GM12864 (cell line): ENCODE measurements at regions not wholly inside any gene's neighbourhood (a gene's known extent, or its start where the extent isn't known, plus 50 kb on each side); places are given as distances from the start of the nearest gene placed in this dataset.

Experiments used
- DNase-seq: peaks from one replicate; pipeline ENCODE4 v3.0.0-alpha.2; 2011; ENCODE audit warnings: low read depth
- H3K4me3 ChIP-seq: 2 replicates; pipeline ENCODE4 v1.5.1; 2011; ENCODE audit warnings: mild to moderate bottlenecking, low read depth, low read length, control low read depth
- CTCF ChIP-seq: IDR thresholded peaks from 2 replicates; pipeline ENCODE4 v1.5.1; 2011; ENCODE audit warnings: low read depth, mild to moderate bottlenecking, moderate library complexity, low read length, control low read depth, inconsistent platforms; ENCODE audit errors: missing control alignments

- TF ChIP-seq CTCF = no peak
- H3K4me3 ChIP-seq = no peak overlapping the region
- no peak for DNase-seq
These were observed 182.6 kb downstream of the FSIP2 start for GRCh38 chr2:185921048-185921756.

GRCh38 chr2:185934232-185934631 is 195.6 kb downstream of the FSIP2 start:
- H3K4me3 ChIP-seq = no peak overlapping the region
- TF ChIP-seq CTCF = no peak
- DNase-seq = no peak

- DNase-seq = no peak
- TF ChIP-seq CTCF = no peak
- no peak overlapping the region for H3K4me3 ChIP-seq
These were observed 201.3 kb downstream of the FSIP2 start for GRCh38 chr2:185939858-185940257.

DNA sequence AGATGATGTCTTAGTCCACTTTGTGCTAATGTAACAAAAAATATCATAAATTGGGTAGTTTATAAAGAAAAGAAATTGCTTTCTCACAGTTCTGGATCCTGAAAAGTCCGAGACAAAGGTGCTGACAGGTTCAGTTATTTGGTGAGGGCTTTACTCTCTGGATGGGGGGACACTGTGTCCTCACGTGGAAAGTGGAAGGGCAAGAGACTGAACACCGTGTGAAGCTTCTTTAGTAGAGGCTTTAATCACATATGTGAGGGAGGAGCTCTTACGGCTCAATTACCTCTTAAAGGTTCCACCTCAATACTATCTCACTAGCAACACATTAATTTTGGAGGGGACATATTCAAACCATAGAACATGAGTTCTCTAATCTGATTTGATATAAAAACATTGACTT is 204.3 kb downstream of the FSIP2 start:
- no peak for DNase-seq
- H3K4me3 ChIP-seq = no peak overlapping the region
- TF ChIP-seq CTCF = no peak

DNA sequence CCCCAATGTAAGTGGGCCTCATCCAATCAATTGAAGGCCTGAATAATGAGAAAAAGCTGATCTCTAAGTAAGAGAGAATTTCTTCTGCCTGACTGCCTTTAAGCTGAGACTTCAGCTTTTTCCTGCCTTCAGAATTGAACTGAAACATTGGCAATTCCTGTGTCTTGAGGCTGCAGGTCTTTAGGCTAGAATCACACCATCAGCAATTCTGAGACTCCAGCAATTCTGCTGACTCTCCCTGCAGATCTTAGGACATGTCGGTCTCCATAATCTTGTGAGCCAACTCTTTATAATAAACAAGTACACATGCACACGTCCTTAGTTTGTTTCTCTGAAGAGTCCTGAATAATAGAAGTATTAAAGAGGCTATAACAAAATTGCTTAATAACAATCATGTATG is 209.1 kb downstream of the FSIP2 start:
- no peak overlapping the region for H3K4me3 ChIP-seq
- no peak for TF ChIP-seq CTCF
- no peak for DNase-seq

DNA sequence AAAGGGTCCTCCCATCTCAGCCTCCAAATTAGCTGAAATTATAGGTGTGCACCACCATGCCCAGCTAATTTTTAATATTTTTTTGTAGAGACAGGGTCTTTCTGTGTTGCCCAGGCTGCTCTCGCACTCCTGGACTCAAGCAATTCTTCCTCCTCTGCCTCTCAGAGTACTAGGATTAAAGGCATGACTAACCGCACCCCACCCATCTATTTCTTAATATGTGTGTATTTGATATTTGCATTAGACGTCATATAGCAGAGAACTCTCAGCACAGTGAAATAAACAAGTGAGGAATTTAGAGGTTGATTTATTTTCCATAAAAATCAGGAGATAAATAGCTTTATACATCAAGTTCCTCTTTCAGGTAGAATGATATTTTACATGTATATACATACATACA is 213.5 kb downstream of the FSIP2 start:
- no peak for DNase-seq
- H3K4me3 ChIP-seq = no peak overlapping the region
- no peak for TF ChIP-seq CTCF

GRCh38 chr2:185954389-185954788 is 215.8 kb downstream of the FSIP2 start:
- no peak for DNase-seq
- no peak overlapping the region for H3K4me3 ChIP-seq
- TF ChIP-seq CTCF = no peak
